ENCODE measurements at regions not wholly inside any gene's neighbourhood (a gene's known extent, or its start where the extent isn't known, plus 50 kb on each side); places are given as distances from the start of the nearest gene placed in this dataset.

DNA sequence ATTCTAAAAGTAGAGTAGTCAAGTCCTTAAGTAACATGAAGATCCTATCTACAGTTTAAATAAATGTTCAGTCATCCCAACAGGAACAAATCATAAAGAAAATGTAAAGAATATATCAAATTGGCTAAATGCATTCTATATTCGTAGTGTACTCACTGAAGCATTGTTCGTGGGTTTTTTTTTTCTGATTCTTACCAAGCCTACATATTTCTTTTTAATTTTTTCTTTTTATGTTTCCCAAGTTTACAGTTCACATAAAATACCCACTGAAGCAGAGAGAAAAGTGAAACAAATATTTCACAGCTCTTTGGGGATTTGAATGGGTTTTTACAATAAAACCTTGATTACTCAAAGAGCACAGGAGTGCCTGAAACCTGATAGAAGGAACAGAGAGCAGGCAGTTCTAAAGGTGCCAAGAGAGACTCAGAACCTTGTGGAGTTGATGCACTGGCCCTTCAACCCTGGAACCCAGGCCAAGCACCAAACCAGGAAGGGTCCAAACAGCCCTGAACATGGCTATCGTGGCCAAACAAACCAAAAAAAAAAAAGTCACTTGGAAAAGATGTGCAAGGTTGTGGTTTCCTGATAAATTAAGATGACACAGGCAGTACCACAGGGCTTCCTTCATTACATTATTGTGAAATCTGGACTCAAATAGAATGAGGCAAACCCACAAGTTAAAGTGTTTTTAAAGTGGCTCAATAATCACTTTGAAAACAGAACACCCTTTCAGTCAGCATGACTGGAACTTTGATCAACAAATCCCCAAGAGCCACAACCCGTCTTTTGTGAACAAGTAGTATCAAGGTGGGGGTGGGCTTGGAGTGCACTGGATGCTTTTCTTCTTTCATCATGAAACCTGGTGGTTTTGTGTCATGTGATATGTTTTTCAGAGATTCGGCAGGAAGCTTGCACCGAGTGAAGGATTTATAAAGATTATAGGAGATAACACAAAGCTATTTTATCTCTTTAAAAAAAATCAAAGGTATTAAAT, 245.0 kb upstream of the FN1 start:
- no peak for TF ChIP-seq PHF8 (IDR thresholded peaks at IDR 0.05; ENCODE audit: borderline replicate concordance, low read length)
- no peak for TF ChIP-seq POLR2A (conservative IDR thresholded peaks at IDR 0.05)
- TF ChIP-seq, protein P1, sequence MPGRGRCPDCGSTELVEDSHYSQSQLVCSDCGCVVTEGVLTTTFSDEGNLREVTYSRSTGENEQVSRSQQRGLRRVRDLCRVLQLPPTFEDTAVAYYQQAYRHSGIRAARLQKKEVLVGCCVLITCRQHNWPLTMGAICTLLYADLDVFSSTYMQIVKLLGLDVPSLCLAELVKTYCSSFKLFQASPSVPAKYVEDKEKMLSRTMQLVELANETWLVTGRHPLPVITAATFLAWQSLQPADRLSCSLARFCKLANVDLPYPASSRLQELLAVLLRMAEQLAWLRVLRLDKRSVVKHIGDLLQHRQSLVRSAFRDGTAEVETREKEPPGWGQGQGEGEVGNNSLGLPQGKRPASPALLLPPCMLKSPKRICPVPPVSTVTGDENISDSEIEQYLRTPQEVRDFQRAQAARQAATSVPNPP (IDR thresholded peaks at IDR 0.05; ENCODE audit: borderline replicate concordance, insufficient read depth, insufficient read length) = no peak
- TF ChIP-seq KDM4B (IDR thresholded peaks at IDR 0.05; ENCODE audit: borderline replicate concordance in 2 of 2, low read depth in 1 of 2) = no peak
- no peak for TF ChIP-seq NCOA6 (IDR thresholded peaks at IDR 0.05)
- no peak for TF ChIP-seq BHLHE40 (IDR thresholded peaks at IDR 0.05; ENCODE audit: low read length)
- no peak for TF ChIP-seq CREB1 (IDR thresholded peaks at IDR 0.05)
- TF ChIP-seq CREB1 (CRISPR knock-in tag; IDR thresholded peaks at IDR 0.05) = no peak
- no peak for TF ChIP-seq FOXJ3 (CRISPR knock-in tag; IDR thresholded peaks at IDR 0.05)
- no peak for TF ChIP-seq GATA2 (CRISPR knock-in tag; IDR thresholded peaks at IDR 0.05)
- TF ChIP-seq E2F1 (CRISPR knock-in tag; IDR thresholded peaks at IDR 0.05) = no peak
